ENCODE measurements at regions not wholly inside any gene's neighbourhood (a gene's known extent, or its start where the extent isn't known, plus 50 kb on each side); places are given as distances from the start of the nearest gene placed in this dataset.

DNA sequence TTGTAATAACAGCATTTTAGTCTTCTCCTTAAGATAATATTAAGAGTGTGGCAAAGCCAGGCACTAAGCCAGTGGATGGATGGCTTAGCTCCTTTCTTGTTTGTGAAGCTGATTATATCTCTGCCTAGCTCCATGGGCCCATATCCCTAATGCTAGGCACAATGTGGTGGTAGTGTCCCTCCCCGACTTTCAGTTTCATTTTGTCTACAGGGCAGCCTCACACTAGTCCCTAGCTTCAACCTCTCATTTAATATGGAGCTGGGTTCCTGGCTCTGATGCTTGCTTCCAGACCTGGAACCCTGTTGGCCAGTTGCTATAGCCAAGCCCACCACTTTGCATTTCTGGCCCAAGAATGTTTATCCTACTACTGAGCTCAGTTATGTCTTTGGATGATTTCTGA is 437.0 kb upstream of the MEIS1 start:
- Histone ChIP-seq H3K18ac (ENCODE audit: extremely low read depth, low read length) (no peak overlapping the region), H3K79me1 (ENCODE audit: low read depth, low read length) (no peaks in the 10 kb centered on the region), H2BK12ac (ENCODE audit: low read depth, low read length) (no peak overlapping the region), H4K8ac (ENCODE audit: extremely low read depth, insufficient read depth, low read length) (no peak overlapping the region), H4K20me1 (replicated peaks in 1 of 2; ENCODE audit: control insufficient read depth in 1 of 2, insufficient read depth in 2 of 2, low read length in 2 of 2) (no peaks in the 10 kb centered on the region), H2BK120ac (replicated peaks; ENCODE audit: low read depth, low read length) (no peak overlapping the region), H3K9ac (replicated peaks in 1 of 4; ENCODE audit: extremely low read depth in 1 of 4, low read depth in 3 of 4, low read length in 3 of 4) (no peak overlapping the region), H3K4ac (replicated peaks; ENCODE audit: insufficient read length, low read depth, low read length) (no peak overlapping the region), H3K79me2 (ENCODE audit: control insufficient read depth in 1 of 2, insufficient read depth in 2 of 2, low read length in 2 of 2) (no peaks in the 10 kb centered on the region), H3K27ac (ENCODE audit: low read depth, low read length) (no peak overlapping the region), H3K23me2 (ENCODE audit: low read depth, low read length) (no peaks in the 10 kb centered on the region; the same call in 1 of the 2 replicates), H2BK20ac (ENCODE audit: low read length) (no peak overlapping the region), H3K4me1 (replicated peaks in 1 of 4; ENCODE audit: control insufficient read depth in 3 of 4, insufficient read depth in 4 of 4, low read length in 3 of 4) (no peaks in the 10 kb centered on the region), H3K9me3 (ENCODE audit: insufficient read depth in 2 of 2, low read depth in 1 of 2, low read length in 1 of 2) (no peaks in the 10 kb centered on the region), H3K36me3 (ENCODE audit: control insufficient read depth in 2 of 4, insufficient read depth in 4 of 4, low read length in 3 of 4) (no peaks in the 10 kb centered on the region), H4K5ac (ENCODE audit: insufficient read length, low read depth, low read length) (no peak overlapping the region), H3K4me2 (ENCODE audit: insufficient read depth in 1 of 2, low read depth in 2 of 2, low read length in 2 of 2) (no peak overlapping the region), H2AK5ac (ENCODE audit: low read depth, low read length) (no peak overlapping the region), H4K91ac (replicated peaks; ENCODE audit: insufficient read length, low read length) (no peak overlapping the region), H2AFZ (ENCODE audit: low read length) (no peak overlapping the region), H2BK15ac (ENCODE audit: low read length) (no peak overlapping the region), H2BK5ac (ENCODE audit: low read depth, low read length) (no peak overlapping the region), H3K14ac (ENCODE audit: insufficient read length) (no peak overlapping the region), H3K27me3 (replicated peaks in 1 of 4; ENCODE audit: control insufficient read depth in 3 of 4, extremely low read depth in 1 of 4, insufficient read depth in 3 of 4, low read length in 3 of 4) (no peaks in the 10 kb centered on the region), H3K4me3 (ENCODE audit: extremely low read depth in 1 of 4, insufficient read depth in 2 of 4, low read depth in 3 of 4, low read length in 4 of 4) (no peak overlapping the region), H3K56ac (replicated peaks; ENCODE audit: insufficient read length, low read depth, low read length) (no peak overlapping the region), H3K23ac (ENCODE audit: insufficient read length) (no peak overlapping the region)
- no peak for TF ChIP-seq SAP30 (IDR thresholded peaks at IDR 0.05; ENCODE audit: insufficient read depth, insufficient replicate concordance, low read length)
- TF ChIP-seq NRF1 (IDR thresholded peaks at IDR 0.05; ENCODE audit: low read depth, low read length), result no peak
- TF ChIP-seq, protein P1, sequence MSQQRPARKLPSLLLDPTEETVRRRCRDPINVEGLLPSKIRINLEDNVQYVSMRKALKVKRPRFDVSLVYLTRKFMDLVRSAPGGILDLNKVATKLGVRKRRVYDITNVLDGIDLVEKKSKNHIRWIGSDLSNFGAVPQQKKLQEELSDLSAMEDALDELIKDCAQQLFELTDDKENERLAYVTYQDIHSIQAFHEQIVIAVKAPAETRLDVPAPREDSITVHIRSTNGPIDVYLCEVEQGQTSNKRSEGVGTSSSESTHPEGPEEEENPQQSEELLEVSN (IDR thresholded peaks at IDR 0.05), result no peak
- TF ChIP-seq, protein P2, sequence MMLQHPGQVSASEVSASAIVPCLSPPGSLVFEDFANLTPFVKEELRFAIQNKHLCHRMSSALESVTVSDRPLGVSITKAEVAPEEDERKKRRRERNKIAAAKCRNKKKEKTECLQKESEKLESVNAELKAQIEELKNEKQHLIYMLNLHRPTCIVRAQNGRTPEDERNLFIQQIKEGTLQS (IDR thresholded peaks at IDR 0.05; ENCODE audit: insufficient read depth, low read depth, low read length), result no peak
- no peak for TF ChIP-seq SIRT6 (IDR thresholded peaks at IDR 0.05; ENCODE audit: low read length)
- TF ChIP-seq RBBP5 (IDR thresholded peaks at IDR 0.05; ENCODE audit: borderline replicate concordance, low read depth, low read length), result no peak
- TF ChIP-seq, protein P3, sequence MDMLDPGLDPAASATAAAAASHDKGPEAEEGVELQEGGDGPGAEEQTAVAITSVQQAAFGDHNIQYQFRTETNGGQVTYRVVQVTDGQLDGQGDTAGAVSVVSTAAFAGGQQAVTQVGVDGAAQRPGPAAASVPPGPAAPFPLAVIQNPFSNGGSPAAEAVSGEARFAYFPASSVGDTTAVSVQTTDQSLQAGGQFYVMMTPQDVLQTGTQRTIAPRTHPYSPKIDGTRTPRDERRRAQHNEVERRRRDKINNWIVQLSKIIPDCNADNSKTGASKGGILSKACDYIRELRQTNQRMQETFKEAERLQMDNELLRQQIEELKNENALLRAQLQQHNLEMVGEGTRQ (IDR thresholded peaks at IDR 0.05; ENCODE audit: low read length), result no peak
- no peak for TF ChIP-seq SP2 (IDR thresholded peaks at IDR 0.05; ENCODE audit: low read length)
- POLR2A ChIA-PET (ENCODE audit: partially characterized antibody), result no interaction called here
- DNase-seq (ENCODE audit: low read depth in 1 of 2, low spot score in 2 of 2) (no peak), FAIRE-seq (no peak)
- CTCF ChIA-PET (ENCODE audit: partially characterized antibody), result interaction anchor here (0.6 to 3.3 kb wide), 2 partner anchors 11 to 429 kb away, joined by 3 to 22 read pairs; no protein-coding TSS in a partner anchor
- 60% methylated on average over 1 of the region's 1 CpG; no CpG with 5 or more reads in 1 of the 2 experiments for WGBS, 2 experiments (ENCODE audit: extremely low coverage in 1 of 2, insufficient coverage in 1 of 2, insufficient read length in 1 of 2, insufficient replicate concordance in 2 of 2, low coverage in 1 of 2, low lambda C conversion rate in 2 of 2, missing lambda C conversion rate in 1 of 2)
